C4-2B (cell line): ENCODE measurements at regions not wholly inside any gene's neighbourhood (a gene's known extent, or its start where the extent isn't known, plus 50 kb on each side); places are given as distances from the start of the nearest gene placed in this dataset.

Experiments
- CTCF ChIP-seq: fragments of 450-650 bp; conservative IDR thresholded peaks from 2 replicates; pipeline ENCODE4 v1.5.1; 2017; ENCODE audit warnings: mild to moderate bottlenecking
- ZFX ChIP-seq: fragments of 450-650 bp; IDR thresholded peaks from 2 replicates; pipeline ENCODE4 v1.6.1; 2017

- TF ChIP-seq CTCF (no peak), ZFX (no peak)
These were observed 1841.9 kb downstream of the STIM2 start for GRCh38 chr4:28702571-28702970.
